Activated naive CD4-positive, alpha-beta T cell (primary cell): ENCODE measurements at regions not wholly inside any gene's neighbourhood (a gene's known extent, or its start where the extent isn't known, plus 50 kb on each side); places are given as distances from the start of the nearest gene placed in this dataset.

Source experiments
- DNase-seq, 4 experiments: peaks; one replicate each; lab custom pipeline; 2025; lab: John Stamatoyannopoulos, UW

GRCh38 chr13:106382534-106382933 lies 152.9 kb downstream of the EFNB2 start:
- no peak for DNase-seq

DNA sequence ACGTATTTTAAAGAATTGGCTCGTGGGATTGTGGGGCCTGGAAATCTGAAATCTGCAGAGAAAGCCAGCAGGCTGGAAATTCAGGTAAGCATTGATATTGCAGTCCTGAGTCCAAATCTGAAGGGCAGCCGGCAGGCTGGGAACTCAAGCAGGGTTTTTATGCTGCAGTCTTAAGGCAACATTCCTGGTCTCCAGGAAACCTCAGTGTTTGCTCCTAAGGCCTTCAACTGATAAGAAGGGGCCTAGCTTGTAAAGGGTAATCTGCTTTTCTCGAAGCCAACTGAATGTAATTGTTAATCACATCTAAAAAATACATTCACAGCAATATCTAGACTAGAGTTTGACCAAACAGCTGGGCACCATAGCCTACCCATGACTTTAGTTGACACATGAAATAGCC lies 154.4 kb downstream of the EFNB2 start:
- no peak for DNase-seq

DNA sequence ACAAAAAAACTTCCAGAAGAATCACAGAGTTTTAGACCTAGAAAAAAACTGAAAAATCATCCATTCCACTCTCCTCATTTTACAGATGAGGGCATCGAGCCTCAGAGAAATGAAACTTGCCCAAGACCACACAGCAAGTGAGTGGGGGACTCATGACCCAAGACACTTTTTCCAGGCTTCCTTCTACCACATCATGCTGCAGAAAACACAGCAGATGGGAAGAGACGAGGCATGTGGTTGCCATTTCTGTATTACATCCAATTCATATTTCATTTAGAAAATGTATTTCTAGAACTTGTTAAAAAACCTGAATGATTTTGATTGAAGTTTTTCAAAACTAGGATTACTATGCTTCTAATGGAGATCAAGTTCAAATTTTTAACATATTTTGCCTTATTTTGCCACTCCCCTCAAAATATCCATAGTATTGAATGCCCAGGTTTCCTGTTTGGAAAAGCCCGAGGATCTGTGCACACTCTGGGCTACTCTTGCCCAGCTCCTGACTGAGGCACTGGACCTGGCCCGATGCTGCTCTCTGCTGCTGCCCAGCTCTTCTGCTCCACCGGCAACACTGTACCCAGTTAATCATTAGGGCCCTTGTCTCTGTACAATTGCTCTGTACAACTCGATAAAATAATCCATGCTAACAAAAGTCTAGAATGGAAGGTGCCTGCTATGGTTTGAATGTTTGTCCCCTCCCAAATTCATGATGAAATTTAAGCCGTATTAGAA lies 157.4 kb downstream of the EFNB2 start:
- DNase-seq = no peak

GRCh38 chr13:106377341-106377740 lies 158.1 kb downstream of the EFNB2 start:
- DNase-seq = no peak

GRCh38 chr13:106376401-106377112 lies 158.9 kb downstream of the EFNB2 start:
- no peak for DNase-seq

DNA sequence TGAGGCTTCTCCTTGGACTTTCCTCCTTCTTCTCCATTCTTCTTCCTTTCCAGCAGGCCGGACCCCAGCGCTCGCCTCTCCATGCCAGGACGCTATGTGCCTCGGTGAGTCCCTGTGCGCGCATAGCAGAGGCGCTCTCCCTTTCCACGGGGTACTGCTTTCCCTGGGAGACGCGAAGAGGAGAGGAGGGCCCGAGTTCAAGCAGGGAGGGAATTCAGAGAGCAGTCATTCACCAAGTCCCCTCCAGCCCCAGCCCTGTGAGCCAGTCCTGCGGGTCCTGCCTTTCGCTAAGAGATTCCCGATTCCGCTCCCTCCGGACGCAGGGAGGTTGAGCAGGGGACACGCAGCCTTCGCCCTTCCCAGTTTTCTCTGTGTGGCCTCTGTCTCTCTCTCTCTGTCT lies 160.4 kb downstream of the EFNB2 start:
- no peak for DNase-seq

GRCh38 chr13:106374631-106375030 lies 160.8 kb downstream of the EFNB2 start:
- no peak for DNase-seq

DNA sequence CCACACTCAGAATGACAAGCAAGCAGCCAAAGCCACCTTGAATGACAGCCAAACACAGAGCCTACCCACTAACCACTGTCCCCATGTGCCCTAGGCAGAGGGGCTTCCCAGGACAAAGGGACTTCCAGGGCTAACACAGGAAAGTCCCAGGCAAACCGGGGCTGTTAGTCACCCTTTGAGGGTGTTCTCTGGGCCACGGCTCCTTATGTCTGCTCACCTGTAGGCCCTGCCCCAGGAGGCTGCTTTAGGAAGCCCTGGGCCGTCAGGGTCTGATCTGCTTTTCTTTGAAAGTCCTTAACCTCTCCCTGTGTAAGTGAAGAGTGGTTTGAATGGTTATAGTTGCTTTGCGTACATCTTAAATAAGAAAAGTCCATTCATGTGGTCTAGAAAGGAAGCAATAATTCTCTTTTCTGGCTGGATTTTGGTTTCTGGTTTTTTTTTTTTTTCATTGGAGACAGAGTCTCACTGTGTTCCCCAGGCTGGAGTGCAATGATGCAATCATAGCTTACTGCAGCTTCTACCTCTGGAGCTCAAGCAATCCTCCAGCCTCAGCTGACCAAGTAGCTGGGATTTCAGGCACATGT lies 161.4 kb downstream of the EFNB2 start:
- no peak for DNase-seq

GRCh38 chr13:106373304-106373988 lies 162.0 kb downstream of the EFNB2 start:
- DNase-seq = no peak

GRCh38 chr13:106372199-106373155 lies 163.0 kb downstream of the EFNB2 start:
- DNase-seq = no peak

- no peak for DNase-seq
Observed at GRCh38 chr13:106371024-106371423, 164.4 kb downstream of the EFNB2 start.

- no peak for DNase-seq
Observed at GRCh38 chr13:106369858-106370257, 165.6 kb downstream of the EFNB2 start.

DNA sequence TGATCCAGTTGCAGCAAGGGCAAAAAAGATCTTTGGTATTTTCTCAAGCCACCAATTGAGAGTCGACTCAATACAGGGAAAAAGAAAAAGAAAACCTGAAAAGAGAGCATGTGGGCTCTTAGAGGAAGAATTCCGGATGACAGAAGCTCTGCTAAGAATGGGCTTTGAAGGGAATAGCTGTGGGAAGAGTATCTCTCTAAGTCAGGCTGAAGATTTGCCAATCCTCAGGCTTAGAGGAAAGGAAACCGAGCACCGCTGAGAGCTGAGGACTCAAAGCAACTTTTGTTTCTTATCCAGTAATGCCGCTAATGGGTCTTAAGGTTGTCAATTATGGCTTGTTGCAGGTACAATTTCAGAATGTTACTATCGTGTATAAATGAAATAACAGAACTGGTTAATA lies 166.4 kb downstream of the EFNB2 start:
- DNase-seq = no peak

DNA sequence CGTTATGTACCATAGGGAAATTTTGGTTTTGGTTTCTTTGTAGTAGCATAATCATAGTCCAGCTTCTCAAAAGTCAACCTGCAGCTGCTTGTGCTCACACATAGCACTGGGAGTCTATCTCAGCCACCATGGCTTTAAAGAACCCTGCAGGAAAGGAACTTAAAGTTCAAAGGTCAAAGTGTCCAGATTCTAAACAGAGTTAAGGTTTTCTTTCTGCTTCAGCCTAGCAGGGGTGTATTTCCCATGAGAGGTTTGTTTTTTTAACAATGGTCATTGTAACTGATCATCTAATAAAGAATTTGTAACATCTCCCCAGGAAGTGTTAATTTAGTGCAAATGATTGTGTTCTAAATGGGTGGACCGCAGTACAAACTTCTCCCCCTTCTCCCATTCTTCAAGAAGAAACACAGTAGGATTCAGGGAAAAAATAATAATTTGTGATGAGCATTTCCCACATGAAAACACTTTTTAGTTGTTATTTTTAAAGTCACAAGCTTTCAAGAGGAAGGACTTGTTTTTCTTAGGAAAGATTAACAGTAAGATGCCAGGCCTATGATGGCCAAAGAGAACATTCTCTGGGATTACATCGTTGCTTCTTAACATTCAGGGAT lies 168.0 kb downstream of the EFNB2 start:
- DNase-seq = no peak

DNA sequence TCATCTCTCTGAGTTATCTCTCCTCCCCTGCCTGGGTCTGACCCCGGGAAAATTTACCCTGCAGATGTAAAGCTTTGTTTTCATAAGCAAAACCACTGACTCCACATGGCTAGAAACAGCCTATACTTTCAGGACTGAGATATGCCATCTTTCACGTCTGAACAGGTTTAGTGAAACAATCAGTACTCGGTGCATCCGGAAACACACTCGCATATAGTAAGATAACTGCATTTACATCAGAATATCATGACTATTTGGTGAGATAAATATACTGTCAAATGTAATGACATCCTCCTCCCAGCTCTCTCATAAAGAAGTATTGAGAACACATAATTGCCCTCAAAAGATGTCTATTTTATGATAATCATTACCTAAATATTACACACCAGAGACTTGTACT lies 172.8 kb downstream of the EFNB2 start:
- no peak for DNase-seq

DNA sequence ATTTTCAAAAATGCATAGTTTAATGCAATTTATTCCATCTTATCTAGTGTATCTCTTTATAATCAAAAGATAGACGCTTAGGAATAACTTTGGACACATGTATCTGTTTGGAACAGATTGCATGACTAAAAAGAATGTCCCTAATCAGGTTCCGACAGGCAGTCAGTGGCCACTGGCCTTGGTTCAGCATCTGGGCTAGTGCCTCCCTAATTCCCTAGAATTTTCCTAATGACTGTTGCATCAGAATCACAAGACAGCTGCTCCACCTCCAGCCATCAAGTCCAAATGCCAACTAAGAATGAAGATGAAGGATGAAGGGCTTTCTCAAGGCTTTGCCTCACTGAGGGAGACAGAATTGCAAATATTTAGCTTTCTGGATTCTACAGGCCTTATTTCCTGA lies 173.8 kb downstream of the EFNB2 start:
- no peak for DNase-seq

DNA sequence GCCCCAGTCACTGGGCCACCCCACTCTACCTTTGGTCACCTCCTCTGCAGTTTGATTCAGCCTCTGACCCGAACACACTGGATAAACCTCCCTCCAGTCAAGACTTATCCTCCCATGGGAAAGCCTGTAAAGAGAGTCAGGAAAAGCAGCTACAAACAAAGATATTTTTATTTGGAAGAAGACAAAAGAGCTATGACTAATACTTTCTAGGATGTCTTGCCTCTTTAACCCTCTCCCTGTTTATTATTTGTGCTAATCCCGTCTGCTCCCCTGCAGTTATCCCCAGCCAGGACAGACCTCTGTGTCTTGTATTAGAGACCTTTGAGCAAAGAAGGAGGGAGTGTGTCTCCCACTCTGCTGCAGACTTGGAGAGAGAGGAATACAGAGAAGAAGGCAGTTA lies 178.3 kb downstream of the EFNB2 start:
- DNase-seq = no peak

GRCh38 chr13:106355866-106356265 lies 179.6 kb downstream of the EFNB2 start:
- no peak for DNase-seq

GRCh38 chr13:106354961-106355360 lies 180.5 kb downstream of the EFNB2 start:
- DNase-seq = no peak

DNA sequence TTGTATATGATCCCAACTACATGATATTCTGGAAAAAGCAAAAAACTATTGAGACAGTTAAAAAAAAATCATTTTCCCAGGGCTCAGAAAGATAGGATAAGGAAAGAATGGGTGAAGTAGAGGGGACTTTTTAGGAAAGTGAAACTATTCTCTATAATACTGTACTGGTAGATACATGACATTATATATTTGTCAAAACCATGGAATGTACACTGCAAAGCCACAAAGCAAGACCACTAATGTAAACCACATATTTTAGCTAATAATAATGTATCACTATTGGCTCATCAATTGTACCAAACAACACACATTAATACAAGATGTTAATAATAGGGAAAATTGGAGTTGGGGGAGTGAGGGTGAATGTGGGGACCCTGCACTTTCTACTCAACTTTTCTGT lies 182.6 kb downstream of the EFNB2 start:
- no peak for DNase-seq

DNA sequence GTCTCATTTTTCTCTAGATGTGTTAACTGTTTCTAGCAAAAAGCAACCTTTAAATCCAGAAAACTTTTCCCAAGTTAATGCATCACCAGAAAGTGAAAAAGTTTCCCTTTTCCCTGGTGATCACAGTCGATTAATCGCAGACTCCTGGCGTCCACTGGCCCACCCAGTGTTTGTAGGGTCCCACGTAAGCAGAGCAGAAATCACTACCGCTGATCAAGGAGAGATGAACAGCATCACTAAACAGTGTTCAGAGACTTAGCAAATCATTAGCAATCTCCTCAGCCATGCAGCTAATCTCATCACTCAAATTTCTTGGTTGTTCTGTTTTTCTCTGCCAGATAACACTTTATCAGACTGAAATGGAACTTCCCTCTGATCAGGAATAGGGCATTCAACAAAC lies 184.2 kb downstream of the EFNB2 start:
- no peak for DNase-seq
